NCI-H1930 (cell line): ENCODE measurements at regions not wholly inside any gene's neighbourhood (a gene's known extent, or its start where the extent isn't known, plus 50 kb on each side); places are given as distances from the start of the nearest gene placed in this dataset.
A peak's percentile ranks its signal among the peaks of the same experiment; 100 is the strongest.
"Not testable (repeated sequence)": the region's sequence is repeated elsewhere in the genome, so short reads cannot be mapped to it uniquely, and the experiment has no call there.

ENCODE experiments used
- DNase-seq, 2 experiments: peaks; one replicate each; lab custom pipeline; 2025; lab: John Stamatoyannopoulos, UW

DNA sequence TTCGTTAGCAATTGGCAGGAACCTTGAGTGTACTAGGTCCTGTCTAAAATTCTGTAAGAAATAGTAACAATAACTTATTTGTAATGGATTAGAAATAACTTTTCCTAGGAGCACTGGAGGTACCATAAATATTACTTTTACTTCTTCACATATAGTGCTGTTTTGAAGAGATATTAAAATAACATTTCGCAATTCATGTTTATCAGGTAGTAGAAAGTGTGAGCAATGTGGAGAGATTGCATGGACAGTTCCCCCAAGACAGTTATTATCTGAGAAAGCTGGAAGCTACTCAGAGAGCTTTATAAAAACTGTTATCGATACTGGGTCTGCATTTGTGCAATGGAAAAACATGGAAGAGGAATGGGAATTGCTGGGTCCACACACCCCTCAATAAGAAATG lies 128.5 kb upstream of the KIF26B start:
- DNase-seq, result no peak

DNA sequence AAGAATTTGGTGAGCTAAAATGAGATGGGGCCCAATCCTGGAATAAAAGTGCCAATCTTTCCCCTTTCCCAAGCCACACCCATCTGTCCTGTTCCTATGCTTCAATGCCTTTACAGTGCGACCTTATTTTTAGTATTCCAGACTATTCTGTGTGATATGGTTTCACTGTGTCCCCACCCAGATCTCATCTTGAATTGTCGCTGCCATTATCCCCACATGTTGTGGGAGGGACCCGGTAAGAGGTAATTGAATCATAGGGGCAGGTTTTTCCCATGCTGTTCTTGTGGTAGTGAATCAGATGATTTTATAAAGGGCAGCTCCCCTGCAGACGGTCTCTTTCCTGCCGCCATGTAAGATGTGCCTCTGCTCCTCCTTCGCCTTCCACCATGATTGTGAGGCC lies 129.3 kb upstream of the KIF26B start:
- no peak for DNase-seq

DNA sequence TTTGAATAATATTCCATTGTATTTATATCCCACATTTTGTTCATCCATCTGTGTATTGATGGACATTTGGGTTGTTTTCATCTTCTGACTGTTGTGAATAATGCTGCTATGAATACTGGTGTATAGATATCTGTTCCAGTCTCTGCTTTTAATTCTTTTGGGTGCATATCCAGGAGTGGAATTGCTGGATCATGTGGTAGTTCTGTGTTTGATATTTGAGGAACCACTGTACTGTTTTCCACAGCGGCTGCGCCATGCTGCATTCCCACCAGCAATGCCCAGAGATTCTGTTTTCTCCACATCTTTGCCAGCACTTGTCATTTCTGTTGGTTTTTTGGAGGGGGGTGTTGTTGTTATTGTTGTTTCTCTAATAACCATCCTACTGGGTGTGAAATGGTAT lies 131.6 kb upstream of the KIF26B start:
- DNase-seq, result no peak

DNA sequence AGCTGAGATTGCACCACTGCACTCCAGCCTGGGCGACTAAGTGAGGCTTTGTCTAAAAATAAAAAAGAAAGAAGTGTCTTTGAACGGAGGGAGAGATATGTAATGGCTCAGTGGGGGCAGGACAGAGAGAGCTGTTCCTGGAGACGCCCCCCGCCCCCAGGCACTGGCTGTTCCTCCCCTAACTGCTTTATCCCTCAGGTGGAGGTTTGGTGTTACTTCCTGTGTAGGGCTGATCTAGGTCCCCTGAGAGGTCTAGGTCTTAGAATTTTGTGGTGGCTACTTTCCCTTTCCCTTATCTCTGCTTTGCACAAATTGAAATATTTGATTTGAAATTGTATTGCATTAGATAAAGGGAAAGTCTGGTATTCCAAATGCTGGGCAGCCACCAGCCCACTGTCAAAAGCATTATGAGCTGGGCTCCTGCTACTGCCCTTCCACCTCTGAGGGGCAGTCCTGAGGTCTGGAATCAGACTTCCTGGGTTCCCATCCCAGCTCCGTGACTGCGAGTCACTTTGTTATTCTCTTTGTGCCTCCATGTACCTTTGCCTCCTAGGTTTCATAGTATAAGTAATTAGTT lies 134.8 kb upstream of the KIF26B start:
- no peak for DNase-seq

DNA sequence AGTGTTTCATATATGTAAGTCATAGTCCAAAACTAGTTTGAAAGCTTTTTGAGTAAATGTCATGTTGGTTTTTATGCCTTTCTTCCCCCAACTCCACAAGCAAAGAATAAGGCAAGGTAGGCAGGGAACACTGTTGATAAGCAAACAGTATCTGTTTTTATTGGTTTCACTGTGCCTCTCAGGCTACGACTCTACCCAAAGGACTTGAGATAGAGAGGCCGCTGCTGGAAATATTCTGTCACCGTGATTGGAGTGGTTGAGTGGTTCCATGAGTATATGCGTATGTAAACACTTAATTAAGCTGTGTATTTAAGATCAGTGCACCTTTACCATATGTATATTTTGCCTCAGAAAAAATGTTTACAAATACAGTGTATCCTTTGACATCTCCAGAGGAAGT lies 138.1 kb upstream of the KIF26B start:
- DNase-seq, result peak in 1 of 2 experiments; percentile 8

DNA sequence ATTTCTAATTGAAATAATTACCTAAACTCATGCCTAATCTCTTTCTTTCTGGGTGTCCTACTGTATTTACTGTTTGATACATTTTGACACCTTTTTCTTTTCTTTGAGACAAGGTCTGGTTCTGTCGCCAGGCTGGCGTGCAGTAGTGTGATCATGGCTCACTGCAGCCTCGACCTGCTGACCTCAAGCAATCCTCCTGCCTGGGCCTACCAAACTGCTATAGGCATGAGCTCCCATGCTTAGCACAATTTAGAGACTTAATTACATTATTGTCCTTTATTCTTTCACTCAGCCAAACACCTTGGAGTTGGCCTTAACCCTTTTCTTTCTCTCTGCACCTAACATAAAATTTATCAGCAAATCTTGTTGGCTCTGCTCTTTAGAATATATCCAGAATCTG lies 139.8 kb upstream of the KIF26B start:
- DNase-seq, result no peak

DNA sequence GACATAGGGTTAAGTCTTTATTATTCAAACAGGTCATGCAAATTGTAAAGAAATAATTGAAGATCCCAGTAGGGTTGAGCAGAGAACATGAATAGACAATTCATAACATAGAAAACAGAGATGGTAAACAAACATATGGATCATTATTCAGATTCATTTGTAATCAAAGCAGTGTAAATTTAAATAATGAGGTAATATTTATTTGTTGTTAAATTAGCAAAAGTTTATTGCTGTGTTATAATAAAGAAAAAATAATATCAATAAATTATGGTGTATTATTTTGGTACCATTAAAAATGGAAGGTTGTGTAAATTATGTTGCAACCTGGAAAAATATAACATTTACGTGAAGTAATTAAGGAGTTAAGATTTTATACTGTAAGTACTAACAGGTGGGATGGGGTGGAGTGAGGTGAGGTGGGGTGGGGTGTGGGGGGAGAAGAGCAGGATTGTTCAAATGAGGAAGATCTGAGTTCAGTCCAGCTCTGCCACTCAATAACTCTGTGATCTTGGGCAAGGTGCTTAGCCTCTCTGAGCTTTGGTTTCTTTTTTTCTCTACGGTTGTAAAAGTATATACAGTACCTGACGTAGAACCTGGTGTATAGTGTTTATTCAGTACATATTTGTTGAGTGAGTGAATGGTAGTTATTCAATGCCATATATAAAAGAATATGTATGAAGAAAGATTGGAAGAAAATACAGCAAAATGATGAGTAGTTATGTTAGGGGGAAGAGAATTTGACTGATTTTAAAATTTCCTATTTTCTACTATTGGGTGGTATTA lies 140.3 kb upstream of the KIF26B start:
- DNase-seq, result peak in 1 of 2 experiments; percentile 5

DNA sequence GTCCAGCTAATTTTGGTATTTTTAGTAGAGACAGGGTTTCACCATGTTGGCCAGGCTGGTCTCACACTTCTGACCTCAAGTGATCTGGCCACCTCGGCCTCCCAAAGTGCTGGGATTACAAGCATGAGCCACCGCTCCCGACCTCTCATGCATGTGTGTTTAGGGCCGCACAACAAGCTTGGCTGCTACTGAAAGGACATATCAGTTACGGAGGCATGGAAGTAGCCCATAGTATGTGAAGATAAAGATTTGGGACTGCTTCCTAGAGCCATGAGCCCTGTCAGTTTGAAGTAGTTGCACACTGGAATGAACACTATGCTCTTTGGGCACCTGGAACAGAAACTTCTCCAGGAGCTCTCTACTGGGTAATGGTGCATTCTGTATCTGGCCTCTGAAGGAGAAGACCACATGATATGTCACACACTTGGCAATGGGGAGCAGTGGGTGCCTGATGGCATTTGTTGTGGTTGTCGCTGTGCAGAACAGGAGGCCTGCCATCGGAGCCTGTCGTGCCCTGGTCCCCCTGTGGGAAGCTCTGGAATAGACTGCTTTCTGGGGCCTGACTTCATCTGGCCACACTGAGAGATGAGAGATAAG lies 144.7 kb upstream of the KIF26B start:
- DNase-seq, result no peak

DNA sequence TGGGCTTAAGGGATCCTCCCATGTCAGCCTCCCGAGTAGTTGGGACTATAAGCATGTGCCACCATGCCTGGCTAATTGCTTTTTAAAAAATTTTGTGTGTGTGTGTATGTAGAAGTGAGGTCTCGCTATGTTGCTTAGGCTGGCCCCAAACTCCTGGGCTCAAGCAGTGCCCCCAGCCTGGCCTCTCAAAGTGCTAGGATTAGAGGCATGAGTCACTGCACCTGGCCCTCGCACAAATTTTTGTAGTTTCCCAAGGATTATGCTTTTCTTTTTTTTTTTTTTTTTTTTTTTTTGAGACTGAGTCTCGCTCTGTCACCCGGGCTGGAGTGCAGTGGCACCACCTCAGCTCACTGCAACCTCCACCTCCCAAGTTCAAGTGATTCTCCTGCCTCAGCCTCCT lies 144.4 kb upstream of the HNRNPU start:
- no peak for DNase-seq

DNA sequence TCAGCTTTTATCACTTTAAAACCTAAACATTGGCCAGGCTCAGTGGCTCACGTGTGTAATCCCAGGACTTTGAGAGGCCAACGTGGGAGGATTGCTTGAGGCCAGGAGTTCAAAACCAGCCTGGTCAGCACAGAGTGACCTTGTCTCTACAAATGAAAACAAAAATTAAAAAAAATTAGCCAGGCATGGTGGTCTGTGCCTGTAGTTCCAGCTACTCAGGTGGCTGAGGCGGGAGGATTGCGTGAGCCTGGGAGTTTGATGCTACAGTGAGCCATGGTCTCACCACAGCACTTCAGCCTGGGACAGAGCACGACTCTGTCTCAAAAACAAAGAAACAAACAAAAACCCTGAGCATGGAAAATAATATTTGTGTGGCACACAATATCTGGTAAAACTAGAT lies 143.5 kb upstream of the HNRNPU start:
- no peak for DNase-seq

DNA sequence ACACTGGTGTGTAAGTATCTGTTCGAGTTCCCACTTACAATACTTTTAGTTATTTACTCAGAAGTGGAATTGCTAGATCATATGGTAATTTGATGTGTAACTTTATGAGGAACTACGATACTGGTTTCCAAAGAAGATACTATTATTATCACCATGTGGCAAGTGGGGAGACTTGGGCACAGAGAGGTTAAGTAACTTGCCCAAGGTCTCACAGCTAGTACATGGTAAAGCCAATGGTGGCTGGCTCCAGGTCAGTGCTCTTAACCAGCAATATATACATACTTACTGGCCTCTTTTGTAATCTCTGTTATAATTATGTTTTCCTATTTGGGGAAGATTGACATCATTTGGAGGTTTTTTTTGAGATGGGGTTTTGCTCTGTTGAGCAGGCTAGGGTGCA lies 138.9 kb upstream of the HNRNPU start:
- no peak for DNase-seq

DNA sequence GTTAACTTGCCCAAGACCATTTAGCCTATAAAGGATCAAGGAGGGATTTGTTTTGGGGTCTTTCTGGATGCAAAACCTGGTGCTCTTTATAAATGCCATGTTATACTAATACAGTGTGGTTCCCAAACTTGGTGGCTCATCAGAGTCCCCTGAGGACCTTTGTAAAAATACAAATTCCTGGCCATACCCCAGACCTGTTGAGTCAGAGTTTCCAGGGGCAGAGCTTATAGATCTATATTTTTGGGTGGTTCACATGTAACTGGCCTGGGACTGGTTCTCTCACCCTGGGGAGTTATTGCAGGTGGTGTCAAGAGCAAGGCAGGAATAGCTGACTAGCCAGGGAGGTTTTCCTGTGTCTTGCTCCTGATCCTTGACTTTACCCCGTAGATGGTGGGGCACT lies 136.9 kb upstream of the HNRNPU start:
- DNase-seq, result no peak

DNA sequence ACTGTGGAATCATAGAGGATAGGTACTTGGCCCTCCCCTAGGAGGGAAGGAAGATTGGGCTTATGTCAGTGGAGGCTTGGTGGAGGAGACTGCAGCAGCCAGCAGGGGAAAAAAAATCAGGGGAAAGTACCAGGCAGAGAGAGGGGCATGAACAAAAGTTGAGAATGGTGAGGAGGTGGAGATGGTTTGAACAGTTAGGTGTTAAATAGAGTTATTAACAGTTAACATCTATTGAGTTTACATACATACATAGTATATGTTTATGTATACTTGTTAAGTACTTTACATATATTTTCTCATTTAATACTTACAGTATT lies 136.5 kb upstream of the HNRNPU start:
- DNase-seq, result no peak

DNA sequence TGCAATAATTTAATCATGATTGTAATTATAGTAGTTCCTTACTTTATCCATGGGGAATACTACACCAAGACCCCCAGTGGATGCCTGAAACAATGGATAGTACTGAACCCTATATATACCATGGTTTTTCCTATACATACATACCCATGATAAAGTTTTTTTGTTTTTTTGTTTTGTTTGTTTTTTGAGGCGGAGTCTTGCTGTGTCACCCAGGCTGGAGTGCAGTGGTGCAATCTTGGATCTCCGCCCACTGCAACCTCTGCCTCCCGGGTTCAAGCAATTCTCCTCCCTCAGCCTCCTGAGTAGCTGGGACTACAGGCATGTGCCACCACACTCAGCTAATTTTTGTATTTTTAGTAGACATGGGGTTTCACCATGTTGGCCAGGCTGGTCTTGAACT lies 135.3 kb upstream of the HNRNPU start:
- not testable (repeated sequence) for DNase-seq

DNA sequence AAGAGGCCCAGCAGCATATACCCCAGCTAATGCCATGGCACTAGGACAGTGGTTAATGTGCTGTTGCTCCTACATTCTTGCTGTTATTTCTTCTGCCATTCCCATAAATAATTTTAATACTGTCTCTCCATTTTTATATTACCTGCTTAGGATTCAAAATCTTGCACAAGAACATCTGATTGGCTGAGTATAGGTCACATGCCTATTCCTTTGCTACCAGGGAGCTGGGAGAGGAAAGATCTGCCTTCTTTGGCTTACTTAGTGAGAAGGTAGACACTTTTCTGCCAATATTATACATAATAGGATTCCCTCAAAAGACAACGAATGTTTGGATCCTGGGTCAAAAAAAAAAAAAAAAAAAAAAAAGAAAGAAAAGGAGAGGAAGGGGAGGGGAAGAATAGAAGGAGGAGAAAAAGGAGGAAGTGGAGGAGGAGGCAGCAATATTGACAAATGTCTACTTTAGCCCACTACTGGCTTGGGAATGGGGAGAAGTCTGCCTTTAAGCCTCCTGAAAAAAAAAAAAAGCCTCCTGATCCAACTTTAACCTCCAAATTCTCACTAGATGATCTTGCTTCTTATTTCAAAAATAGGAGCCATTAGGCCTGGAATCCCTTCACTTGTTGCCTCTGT lies 134.5 kb upstream of the HNRNPU start:
- DNase-seq, result no peak

DNA sequence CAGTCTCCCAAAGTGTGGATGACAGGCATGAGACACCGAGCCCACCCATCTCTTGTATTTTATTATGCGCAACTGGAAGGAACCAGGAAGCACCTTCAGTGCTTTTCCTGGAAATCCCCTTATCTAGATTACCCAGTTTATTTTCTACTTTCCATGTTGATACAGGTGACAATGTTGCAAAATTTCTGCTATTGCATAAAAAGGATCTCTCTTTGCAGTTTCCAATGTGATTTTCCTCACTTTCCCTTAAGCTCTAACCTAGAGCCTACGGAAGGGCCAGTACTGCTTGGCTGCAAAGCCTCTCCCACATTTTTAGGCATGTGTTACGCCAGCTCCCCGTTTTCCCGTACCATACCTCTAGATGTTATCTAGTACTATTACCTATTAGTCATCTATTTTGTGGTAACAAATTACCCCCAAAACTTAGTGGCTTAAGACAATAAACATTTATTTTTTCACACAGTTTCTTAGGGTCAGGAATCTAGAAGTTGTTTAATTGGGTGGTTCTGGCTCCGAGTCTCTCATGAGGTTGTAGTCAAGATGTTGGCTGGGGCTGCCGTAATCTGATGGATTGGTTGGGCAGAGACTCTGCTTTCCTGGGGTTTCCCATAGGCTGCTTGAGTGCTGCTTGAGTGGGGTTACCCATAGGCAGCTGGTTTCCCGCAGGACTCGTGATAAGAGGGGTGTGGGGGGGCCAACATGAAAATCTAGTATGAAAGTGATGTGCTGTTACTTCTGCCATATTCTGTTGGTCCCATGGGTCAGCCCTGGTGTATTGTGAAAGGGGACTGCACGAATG lies 131.5 kb upstream of the HNRNPU start:
- DNase-seq, result no peak

DNA sequence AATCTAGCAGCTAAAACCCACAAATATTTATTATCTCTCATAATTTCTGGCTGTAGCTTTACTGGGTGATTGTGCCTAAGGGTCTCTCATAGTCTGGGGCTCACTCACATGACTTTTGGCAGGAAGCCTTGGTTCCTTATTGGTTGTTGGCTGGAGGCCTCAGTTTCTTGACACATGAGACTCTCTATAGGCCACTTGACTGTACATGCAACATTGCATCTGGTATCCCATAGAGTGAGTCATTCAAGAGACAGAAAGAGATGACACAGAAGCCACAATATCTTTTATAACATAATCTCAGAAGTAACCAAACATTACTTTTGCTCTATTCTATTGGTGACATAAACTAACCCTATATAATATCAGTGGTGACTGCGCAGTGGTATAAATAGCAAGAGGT lies 128.5 kb upstream of the HNRNPU start:
- no peak for DNase-seq

DNA sequence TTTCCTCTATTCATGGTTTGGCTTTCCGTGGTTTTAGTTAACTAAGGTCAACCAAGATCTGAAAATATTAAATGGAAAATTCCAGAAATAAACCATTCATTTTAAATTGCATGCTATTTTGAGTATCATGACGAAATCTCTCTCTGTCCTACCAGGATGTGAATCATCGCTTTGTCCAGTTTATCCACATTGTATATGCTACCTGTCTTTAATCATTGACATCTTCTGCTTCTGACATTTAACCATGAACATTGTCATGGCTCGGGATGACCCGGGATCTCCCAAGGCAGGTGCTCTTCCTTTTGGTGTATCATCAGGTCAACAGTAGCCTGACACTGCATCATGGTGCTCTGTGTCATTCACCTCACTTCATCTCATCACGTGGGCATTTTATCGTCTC lies 125.5 kb upstream of the HNRNPU start:
- no peak for DNase-seq

DNA sequence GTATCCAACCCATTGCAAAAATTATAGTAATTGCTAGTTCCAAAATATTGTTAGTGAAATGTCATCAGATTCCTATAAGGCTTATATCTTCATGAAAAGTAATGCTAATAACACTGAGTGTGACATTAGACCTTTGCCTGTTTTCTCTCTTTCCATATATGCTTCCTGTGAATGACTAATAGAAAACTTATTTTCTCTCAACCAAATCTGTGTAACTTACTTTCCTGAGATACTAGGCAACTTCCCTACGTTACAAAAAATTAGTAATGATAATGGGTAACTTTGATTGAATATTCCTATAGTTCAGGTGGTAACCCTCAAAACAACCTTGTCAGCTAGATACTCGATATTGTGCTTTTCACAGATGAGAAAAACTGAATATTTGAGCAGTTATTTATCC lies 124.2 kb upstream of the HNRNPU start:
- no peak for DNase-seq

DNA sequence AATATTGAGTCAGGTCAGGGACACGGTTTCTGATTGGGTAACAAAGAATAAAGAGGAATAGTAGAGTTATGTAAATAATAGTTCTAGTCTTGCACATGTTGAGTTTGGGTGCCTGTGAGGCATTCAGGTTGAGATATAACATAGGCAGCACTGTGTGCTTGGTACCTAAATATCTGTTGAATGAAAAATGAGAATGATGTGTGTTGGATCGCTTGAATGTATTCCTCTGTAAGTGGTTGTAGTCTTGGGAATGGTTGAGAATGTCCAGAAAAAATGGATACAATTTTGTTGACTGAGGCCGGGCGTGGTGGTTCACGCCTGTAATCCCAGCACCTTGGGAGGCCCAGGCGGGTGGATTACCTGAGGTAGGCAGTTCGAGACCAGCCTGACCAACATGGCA lies 116.3 kb upstream of the HNRNPU start:
- no peak for DNase-seq

DNA sequence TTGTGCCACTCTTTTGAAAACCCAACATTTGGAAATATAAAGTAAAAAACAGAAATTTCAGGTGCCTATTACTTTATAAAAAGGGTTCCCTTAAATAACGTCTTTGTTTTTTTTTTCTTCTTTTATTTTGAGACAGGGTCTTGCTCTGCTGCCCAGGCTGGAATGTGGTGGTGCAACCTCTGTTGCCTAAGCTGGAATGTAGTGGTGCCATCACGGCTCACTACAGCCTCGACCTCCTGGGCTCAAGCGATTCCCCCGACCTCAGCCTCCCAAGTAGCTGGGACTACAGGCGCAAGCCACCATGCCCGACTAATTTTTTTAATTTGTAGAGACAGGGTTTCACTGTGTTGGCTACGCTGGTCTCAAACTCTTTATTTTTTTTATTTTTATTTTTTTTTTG lies 110.2 kb upstream of the HNRNPU start:
- DNase-seq, result no peak

DNA sequence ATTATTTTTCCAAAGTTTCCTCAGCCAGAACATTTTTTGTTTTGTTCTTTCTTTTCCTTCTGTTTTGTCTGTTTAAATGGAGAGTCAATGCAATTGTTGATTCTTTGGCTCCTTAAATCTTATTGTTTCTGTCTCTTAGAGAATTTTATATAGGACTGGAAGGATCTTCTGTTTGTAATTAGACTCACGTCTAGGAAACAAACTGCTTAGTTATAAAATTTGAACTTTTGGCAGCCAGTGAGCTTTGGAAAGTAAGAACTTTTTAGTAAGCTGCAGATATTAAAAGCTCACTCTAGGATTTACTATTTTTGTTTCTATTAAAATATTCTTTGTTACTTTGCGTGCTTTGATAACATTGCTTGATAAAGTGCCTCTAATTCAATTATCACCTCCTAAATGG lies 109.8 kb upstream of the HNRNPU start:
- DNase-seq, result no peak
